Activated T-helper 1 cell treated with anti-CD3 and anti-CD28 coated beads, Interleukin-12 subunit alpha, Interleukin-12 subunit beta, Interleukin-2, Interleukin-4 antibody, amounts not matched to agents 30 ng/mL and 10 ng/mL and 1 ng/mL, durations not matched to agents 14 hours and 24 hours and 36 hours (primary cell): ENCODE measurements at regions not wholly inside any gene's neighbourhood (a gene's known extent, or its start where the extent isn't known, plus 50 kb on each side); places are given as distances from the start of the nearest gene placed in this dataset.
"Not testable (repeated sequence)": the region's sequence is repeated elsewhere in the genome, so short reads cannot be mapped to it uniquely, and the experiment has no call there.

Experiments used
- DNase-seq: peaks from one replicate; pipeline ENCODE4 v3.0.0; 2021; ENCODE audit warnings: low spot score
- H3K27ac Mint-ChIP-seq: one replicate; pipeline ENCODE4 v1.8.0; 2021; ENCODE audit warnings: mild to moderate bottlenecking, mixed read lengths
- H3K27me3 Mint-ChIP-seq: one replicate; pipeline ENCODE4 v1.8.0; 2022; ENCODE audit warnings: mild to moderate bottlenecking, moderate library complexity, mixed read lengths; ENCODE audit not compliant: insufficient read depth
- H3K36me3 Mint-ChIP-seq: one replicate; pipeline ENCODE4 v1.8.0; 2021; ENCODE audit warnings: low read depth, mixed read lengths
- H3K4me1 Mint-ChIP-seq: one replicate; pipeline ENCODE4 v1.8.0; 2021; ENCODE audit warnings: low read depth, mixed read lengths
- H3K4me3 Mint-ChIP-seq: one replicate; pipeline ENCODE4 v1.8.0; 2021; ENCODE audit warnings: mild to moderate bottlenecking, moderate library complexity, mixed read lengths
- H3K9me3 Mint-ChIP-seq: one replicate; pipeline ENCODE4 v1.8.0; 2021; ENCODE audit warnings: mixed read lengths
- intact Hi-C: fragments of 100-400 bp; cut with micrococcal nuclease; formaldehyde crosslinking; loops from one replicate; pipeline ENCODE4 v1.15.1; 2024

- H3K4me3 Mint-ChIP-seq, H3K36me3 Mint-ChIP-seq, H3K27ac Mint-ChIP-seq, intact Hi-C loops, DNase-seq, H3K27me3 Mint-ChIP-seq, H3K9me3 Mint-ChIP-seq, H3K4me1 Mint-ChIP-seq: not testable (repeated sequence)
Measured at GRCh38 chr6:12542319-12543115, 174.1 kb upstream of the PHACTR1 start.

- no peak overlapping the region for H3K27ac Mint-ChIP-seq
- DNase-seq, result no peak
- H3K4me1 Mint-ChIP-seq, result no peaks in the 10 kb centered on the region
- intact Hi-C loops, result no loop called here
- no peak overlapping the region for H3K4me3 Mint-ChIP-seq
- no peaks in the 10 kb centered on the region for H3K9me3 Mint-ChIP-seq
- H3K27me3 Mint-ChIP-seq, result peaks cover 2% of the 10 kb centered on the region
- no peaks in the 10 kb centered on the region for H3K36me3 Mint-ChIP-seq
Measured at GRCh38 chr6:12543953-12544352, 172.6 kb upstream of the PHACTR1 start.

GRCh38 chr6:12544821-12545565 is 171.6 kb upstream of the PHACTR1 start:
- H3K27ac Mint-ChIP-seq, result no peak overlapping the region
- H3K27me3 Mint-ChIP-seq, result peaks cover 2% of the 10 kb centered on the region
- intact Hi-C loops, result no loop called here

GRCh38 chr6:12545619-12546409 is 170.8 kb upstream of the PHACTR1 start:
- Mint-ChIP-seq H3K27ac (no peak overlapping the region), H3K36me3 (no peaks in the 10 kb centered on the region), H3K4me3 (no peak overlapping the region), H3K9me3 (no peaks in the 10 kb centered on the region), H3K27me3 (peaks cover 2% of the 10 kb centered on the region), H3K4me1 (no peaks in the 10 kb centered on the region)
- DNase-seq, result no peak
- intact Hi-C loops, result no loop called here

More at GRCh38 chr6:12544821-12545565, 171.6 kb upstream of the PHACTR1 start:
- H3K9me3 Mint-ChIP-seq, result no peaks in the 10 kb centered on the region
- no peaks in the 10 kb centered on the region for H3K36me3 Mint-ChIP-seq
- no peaks in the 10 kb centered on the region for H3K4me1 Mint-ChIP-seq
- no peak for DNase-seq
- H3K4me3 Mint-ChIP-seq, result no peak overlapping the region

- intact Hi-C loops, result no loop called here
- no peak overlapping the region for H3K27ac Mint-ChIP-seq
- H3K9me3 Mint-ChIP-seq, result no peaks in the 10 kb centered on the region
- H3K27me3 Mint-ChIP-seq, result peaks cover 2% of the 10 kb centered on the region
- no peaks in the 10 kb centered on the region for H3K4me1 Mint-ChIP-seq
- H3K4me3 Mint-ChIP-seq, result no peak overlapping the region
- H3K36me3 Mint-ChIP-seq, result no peaks in the 10 kb centered on the region
- no peak for DNase-seq
Measured at GRCh38 chr6:12546410-12547002, 170.1 kb upstream of the PHACTR1 start.

GRCh38 chr6:12548526-12548925 is 168.0 kb upstream of the PHACTR1 start:
- Mint-ChIP-seq H3K27me3 (peaks cover 2% of the 10 kb centered on the region), H3K36me3 (no peaks in the 10 kb centered on the region), H3K4me1 (no peaks in the 10 kb centered on the region), H3K27ac (no peak overlapping the region), H3K9me3 (no peaks in the 10 kb centered on the region), H3K4me3 (no peak overlapping the region)
- intact Hi-C loops, result no loop called here
- DNase-seq, result no peak

- H3K9me3 Mint-ChIP-seq, intact Hi-C loops, H3K27ac Mint-ChIP-seq, H3K4me1 Mint-ChIP-seq, H3K27me3 Mint-ChIP-seq, H3K4me3 Mint-ChIP-seq, DNase-seq, H3K36me3 Mint-ChIP-seq: not testable (repeated sequence)
Measured at GRCh38 chr6:12549445-12549844, 167.1 kb upstream of the PHACTR1 start.

GRCh38 chr6:12554820-12555219 is 161.7 kb upstream of the PHACTR1 start:
- H3K27ac Mint-ChIP-seq, intact Hi-C loops, H3K27me3 Mint-ChIP-seq, DNase-seq, H3K4me3 Mint-ChIP-seq, H3K36me3 Mint-ChIP-seq, H3K9me3 Mint-ChIP-seq, H3K4me1 Mint-ChIP-seq: not testable (repeated sequence)

- H3K36me3 Mint-ChIP-seq, result no peaks in the 10 kb centered on the region
- H3K4me1 Mint-ChIP-seq, result no peaks in the 10 kb centered on the region
- H3K4me3 Mint-ChIP-seq, result no peak overlapping the region
- H3K27ac Mint-ChIP-seq, result no peak overlapping the region
- DNase-seq, result no peak
- intact Hi-C loops, result no loop called here
- H3K9me3 Mint-ChIP-seq, result no peaks in the 10 kb centered on the region
- peaks cover 2% of the 10 kb centered on the region for H3K27me3 Mint-ChIP-seq
Measured at GRCh38 chr6:12555267-12555666, 161.3 kb upstream of the PHACTR1 start.

- intact Hi-C loops, result no loop called here
- Mint-ChIP-seq H3K4me1 (no peaks in the 10 kb centered on the region), H3K27ac (no peak overlapping the region), H3K36me3 (no peaks in the 10 kb centered on the region), H3K4me3 (no peak overlapping the region), H3K9me3 (no peaks in the 10 kb centered on the region), H3K27me3 (peaks cover 2% of the 10 kb centered on the region)
- no peak for DNase-seq
Measured at GRCh38 chr6:12555781-12556180, 160.8 kb upstream of the PHACTR1 start.

- intact Hi-C loops, result no loop called here
- Mint-ChIP-seq H3K4me1 (no peaks in the 10 kb centered on the region), H3K27me3 (peaks cover 2% of the 10 kb centered on the region), H3K9me3 (no peaks in the 10 kb centered on the region), H3K36me3 (no peaks in the 10 kb centered on the region), H3K4me3 (no peak overlapping the region), H3K27ac (no peak overlapping the region)
- no peak for DNase-seq
Measured at GRCh38 chr6:12557765-12558164, 158.8 kb upstream of the PHACTR1 start.

- no peak overlapping the region for H3K4me3 Mint-ChIP-seq
- no peaks in the 10 kb centered on the region for H3K4me1 Mint-ChIP-seq
- no peaks in the 10 kb centered on the region for H3K36me3 Mint-ChIP-seq
- H3K27me3 Mint-ChIP-seq, result peaks cover 6% of the 10 kb centered on the region
- no peak for DNase-seq
- H3K9me3 Mint-ChIP-seq, result peaks cover 5% of the 10 kb centered on the region
- H3K27ac Mint-ChIP-seq, result no peak overlapping the region
- intact Hi-C loops, result no loop called here
Measured at GRCh38 chr6:12560315-12560714, 156.3 kb upstream of the PHACTR1 start.
